Ishikawa (cell line): ENCODE measurements at regions not wholly inside any gene's neighbourhood (a gene's known extent, or its start where the extent isn't known, plus 50 kb on each side); places are given as distances from the start of the nearest gene placed in this dataset.

ENCODE experiments used
- CEBPB ChIP-seq: IDR thresholded peaks from 2 replicates; pipeline ENCODE4 v1.6.1; 2012
- CREB1 ChIP-seq: IDR thresholded peaks from 2 replicates; pipeline ENCODE4 v1.6.1; 2012; ENCODE audit warnings: low read depth
- EGR1 ChIP-seq: IDR thresholded peaks from 2 replicates; pipeline ENCODE4 v1.6.1; 2012
- EP300 ChIP-seq: IDR thresholded peaks from 2 replicates; pipeline ENCODE4 v1.6.1; 2012; ENCODE audit warnings: borderline replicate concordance
- FOXM1 ChIP-seq: IDR thresholded peaks from 2 replicates; pipeline ENCODE4 v1.6.1; 2012; ENCODE audit warnings: low read depth, borderline replicate concordance
- MAX ChIP-seq: IDR thresholded peaks from 2 replicates; pipeline ENCODE4 v1.6.1; 2012
- NFIC ChIP-seq: IDR thresholded peaks from 2 replicates; pipeline ENCODE4 v1.6.1; 2012
- RAD21 ChIP-seq: IDR thresholded peaks from 2 replicates; pipeline ENCODE4 v1.6.1; 2012; ENCODE audit warnings: low read depth
- REST ChIP-seq: IDR thresholded peaks from 2 replicates; pipeline ENCODE4 v1.6.1; 2012; ENCODE audit warnings: low read depth, mild to moderate bottlenecking
- TAF1 ChIP-seq: IDR thresholded peaks from 2 replicates; pipeline ENCODE4 v1.6.1; 2012; ENCODE audit warnings: low read depth, mild to moderate bottlenecking
- TCF12 ChIP-seq: IDR thresholded peaks from 2 replicates; pipeline ENCODE4 v1.6.1; 2012; ENCODE audit warnings: low read depth
- TEAD4 ChIP-seq: IDR thresholded peaks from 2 replicates; pipeline ENCODE4 v1.6.1; 2012
- USF1 ChIP-seq: IDR thresholded peaks from 2 replicates; pipeline ENCODE4 v1.6.1; 2012
- YY1 ChIP-seq: IDR thresholded peaks from 2 replicates; pipeline ENCODE4 v1.6.1; 2012; ENCODE audit warnings: low read depth
- ZBTB7A ChIP-seq: IDR thresholded peaks from 2 replicates; pipeline ENCODE4 v1.6.1; 2012; ENCODE audit warnings: low read depth

- TF ChIP-seq EGR1 = no peak
- no peak for TF ChIP-seq REST
- peak; percentile 73 for TF ChIP-seq RAD21
Observed at GRCh38 chr18:2104620-2105462, 466.5 kb downstream of the METTL4 start.

GRCh38 chr18:2108591-2108990 is 462.7 kb downstream of the METTL4 start:
- TF ChIP-seq YY1 (no peak), REST (no peak), CEBPB (no peak), MAX (no peak), TEAD4 (no peak), TCF12 (no peak), EGR1 (no peak), ZBTB7A (no peak), TAF1 (no peak)

GRCh38 chr18:2111456-2111855 is 459.8 kb downstream of the METTL4 start:
- TF ChIP-seq TCF12 (no peak), FOXM1 (no peak), EP300 (no peak), MAX (no peak), USF1 (no peak), CREB1 (no peak), YY1 (no peak), TEAD4 (no peak), REST (no peak)

- TF ChIP-seq YY1 (no peak), TCF12 (no peak), NFIC (no peak), EGR1 (no peak), ZBTB7A (no peak), CREB1 (no peak), REST (no peak), TEAD4 (no peak), EP300 (no peak), CEBPB (no peak), FOXM1 (no peak), MAX (no peak), USF1 (no peak), RAD21 (no peak), TAF1 (no peak)
Observed at GRCh38 chr18:2112435-2113045, 458.8 kb downstream of the METTL4 start.
